Posterior vena cava (tissue), 2 donors: ENCODE measurements at regions not wholly inside any gene's neighbourhood (a gene's known extent, or its start where the extent isn't known, plus 50 kb on each side); places are given as distances from the start of the nearest gene placed in this dataset.

Source experiments
- DNase-seq: peaks from one replicate; pipeline ENCODE4 v3.0.0-alpha.2; 2020; ENCODE audit warnings: low spot score
- intact Hi-C, 2 donors: fragments of 100-400 bp; cut with DNase I; formaldehyde crosslinking; loops; one replicate each; pipeline versions ENCODE4 v1.14.1 to v1.14.2; 2022 to 2023
- donor health status: DM: yes; HTN: yes; CAD: no.
- donor health status: DM: yes; HTN: yes; CAD: no.

- no peak for DNase-seq
- intact Hi-C loops = no loop called here
Observed at GRCh38 chr3:117263270-117263669, 553.7 kb downstream of the TUSC7 start.

DNA sequence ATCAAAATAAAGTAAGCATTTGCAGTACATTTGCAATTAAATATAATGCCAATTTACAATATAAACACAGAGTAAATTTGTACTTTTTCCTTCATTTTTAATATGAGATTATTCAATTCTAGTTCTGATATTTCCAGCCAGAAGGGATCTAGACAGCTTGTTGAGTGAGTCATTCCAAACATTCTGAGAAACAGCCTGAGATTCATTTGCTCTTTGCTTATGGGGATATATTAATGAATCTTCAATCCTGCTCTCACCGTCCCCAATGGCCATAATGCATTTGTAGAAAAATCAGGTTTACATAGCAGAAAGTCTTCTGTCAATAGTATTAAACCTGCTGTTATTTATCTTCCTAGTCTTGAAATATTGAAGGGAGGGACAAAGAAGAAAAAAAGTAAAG lies 554.2 kb downstream of the TUSC7 start:
- intact Hi-C loops = no loop called here
- no peak for DNase-seq

DNA sequence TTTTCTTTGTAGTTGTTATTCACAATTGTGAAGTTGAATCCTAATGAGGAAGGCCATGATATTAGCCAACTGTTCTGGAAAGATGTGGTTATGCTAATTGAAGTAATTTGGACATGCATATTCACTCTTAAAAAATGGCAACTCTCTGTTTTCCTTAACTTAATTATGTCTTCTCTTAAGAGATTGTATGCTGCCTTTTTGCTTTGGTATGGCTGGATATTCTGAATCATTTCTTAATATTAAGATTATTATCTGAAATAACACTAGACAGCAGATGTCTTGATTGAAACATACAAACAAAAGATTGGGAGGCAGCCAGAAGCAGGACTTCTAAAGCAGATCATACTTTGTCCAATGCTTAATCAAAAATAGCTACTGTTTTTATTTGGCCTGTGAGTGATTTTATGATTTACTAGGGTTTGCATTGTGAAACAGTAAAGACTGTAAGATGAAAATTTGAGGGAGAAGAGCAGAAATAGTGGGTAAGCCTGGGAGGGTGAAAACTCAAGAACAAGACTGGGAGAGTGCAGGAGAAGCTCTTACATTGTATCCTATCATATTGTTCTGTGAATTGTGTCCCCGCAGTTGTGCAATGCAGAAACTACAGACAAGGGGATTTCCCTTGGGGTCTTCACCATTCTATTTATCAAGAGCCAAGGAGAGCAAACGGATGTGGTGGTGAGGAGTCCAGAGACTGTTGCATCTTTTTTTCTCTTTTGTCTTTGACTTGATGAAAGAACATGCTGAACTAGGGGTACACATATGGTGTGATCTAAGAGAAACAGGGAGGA lies 554.8 kb downstream of the TUSC7 start:
- intact Hi-C loops = no loop called here
- DNase-seq = no peak

DNA sequence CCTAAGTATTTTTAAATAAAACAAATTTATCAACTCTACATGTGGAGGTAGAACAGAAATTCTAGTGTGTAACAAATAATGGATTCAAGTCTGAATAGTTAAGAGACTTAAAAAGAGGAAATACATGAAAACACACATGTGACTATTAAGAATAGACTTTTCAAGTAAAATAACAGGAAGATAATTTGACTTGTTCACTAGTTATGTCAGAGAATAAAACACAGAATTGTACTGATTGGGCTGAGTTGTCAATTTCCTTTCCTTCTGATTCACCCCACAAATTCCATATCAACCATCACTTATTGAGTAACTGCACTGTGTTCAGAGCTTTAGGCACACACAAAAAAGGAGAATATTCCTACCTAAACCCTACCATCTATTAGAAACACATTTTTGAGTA lies 557.2 kb downstream of the TUSC7 start:
- intact Hi-C loops = no loop called here
- no peak for DNase-seq

DNA sequence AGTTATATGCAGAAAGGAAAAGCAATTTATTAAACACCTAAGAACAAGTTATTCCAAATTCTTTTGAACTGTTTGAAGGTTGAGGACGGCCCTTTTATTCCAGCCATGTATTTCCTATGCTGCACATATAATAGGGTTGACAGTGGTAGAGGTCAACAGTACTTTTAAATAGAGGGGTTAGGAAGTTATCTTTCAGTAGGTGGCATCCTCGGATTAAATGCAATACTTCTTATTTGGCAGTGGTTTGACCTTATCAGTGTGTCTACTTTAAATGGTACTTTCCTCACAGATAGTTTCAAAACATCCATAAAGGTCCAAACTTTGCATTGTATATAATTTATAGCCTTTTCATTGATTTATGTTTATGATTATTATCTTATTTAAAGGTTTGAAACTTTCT lies 558.7 kb downstream of the TUSC7 start:
- no peak for DNase-seq
- intact Hi-C loops = no loop called here

- intact Hi-C loops = no loop called here
- no peak for DNase-seq
Observed at GRCh38 chr3:117272274-117272673, 562.7 kb downstream of the TUSC7 start.

- DNase-seq = no peak
- intact Hi-C loops = no loop called here
Observed at GRCh38 chr3:117272876-117273523, 563.4 kb downstream of the TUSC7 start.

- no peak for DNase-seq
- intact Hi-C loops = no loop called here
Observed at GRCh38 chr3:117277816-117278215, 568.2 kb downstream of the TUSC7 start.

DNA sequence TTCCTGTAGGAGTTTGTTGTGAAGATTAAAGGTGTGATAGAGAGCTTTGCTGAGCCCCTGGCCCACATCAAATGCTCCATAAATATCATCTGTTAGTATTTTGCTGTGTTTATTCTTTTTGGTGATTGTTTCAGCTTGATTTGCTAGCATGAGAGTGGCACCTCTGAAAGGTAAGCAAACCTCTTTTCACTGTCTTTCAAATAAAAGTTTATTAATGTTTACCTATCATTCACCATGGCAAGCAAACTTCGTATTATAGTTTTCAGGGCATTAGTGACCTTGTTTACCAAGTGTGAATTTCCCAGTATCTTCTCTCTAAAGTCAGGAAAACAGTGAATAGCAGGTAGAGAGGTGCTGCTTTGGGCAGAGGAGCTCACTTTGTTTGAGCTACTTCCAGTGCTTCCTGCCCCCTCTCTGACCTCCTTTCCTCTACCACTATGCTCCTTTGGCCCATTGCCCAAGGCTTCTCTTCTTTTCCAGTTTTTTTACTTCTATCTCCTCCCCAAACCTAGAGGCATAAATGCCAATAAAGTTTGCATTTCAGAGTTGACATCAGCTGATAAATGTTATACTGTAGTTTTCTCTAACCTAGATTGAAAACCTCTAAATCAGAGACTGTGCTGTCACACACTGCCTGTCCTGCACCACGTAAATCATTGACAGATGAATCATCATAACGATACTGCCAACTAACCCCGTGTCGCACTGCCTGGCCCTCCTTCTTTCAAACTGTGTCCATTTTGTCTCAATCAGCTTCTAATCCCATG lies 569.0 kb downstream of the TUSC7 start:
- DNase-seq = no peak
- intact Hi-C loops = no loop called here

DNA sequence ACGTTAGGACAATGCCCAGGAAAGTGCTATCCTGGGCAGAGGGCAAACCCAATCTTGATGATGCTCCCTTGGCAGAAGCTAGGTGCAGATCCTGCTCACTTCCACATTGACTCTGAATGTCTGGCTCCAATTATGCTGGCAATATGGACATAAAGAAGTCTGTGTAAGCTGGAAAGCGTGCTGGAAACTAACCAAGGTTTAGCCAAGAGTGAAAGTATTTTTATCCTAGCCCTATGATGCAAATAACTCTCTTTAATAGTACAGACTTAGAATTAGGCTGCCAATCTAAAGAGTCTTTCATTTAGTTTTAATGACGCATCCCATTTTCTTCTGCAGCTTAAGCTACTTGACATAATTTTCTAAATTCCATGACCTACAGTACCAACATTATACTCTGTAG lies 571.8 kb downstream of the TUSC7 start:
- no peak for DNase-seq
- intact Hi-C loops = no loop called here

- intact Hi-C loops = no loop called here
- no peak for DNase-seq
Observed at GRCh38 chr3:117282566-117282965, 573.0 kb downstream of the TUSC7 start.

DNA sequence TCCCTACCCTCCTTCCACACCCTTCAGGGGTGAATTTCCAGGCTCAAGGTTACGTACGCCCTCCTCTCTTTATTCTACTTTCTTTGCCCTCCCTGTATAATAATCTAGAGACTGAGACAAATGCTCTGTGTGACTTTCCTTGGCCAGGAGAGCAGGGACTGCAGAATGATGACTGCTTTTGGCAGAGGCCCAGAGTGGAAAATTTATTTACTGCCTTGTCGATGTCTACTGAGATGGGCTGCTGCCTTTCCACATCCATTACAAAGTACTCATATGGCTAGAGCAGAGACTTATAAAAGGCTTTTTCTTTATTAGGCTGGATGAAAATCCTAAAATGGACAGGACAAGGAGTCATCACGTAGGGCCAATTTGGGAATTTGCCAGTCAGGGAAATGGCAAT lies 576.2 kb downstream of the TUSC7 start:
- intact Hi-C loops = no loop called here
- DNase-seq = no peak

DNA sequence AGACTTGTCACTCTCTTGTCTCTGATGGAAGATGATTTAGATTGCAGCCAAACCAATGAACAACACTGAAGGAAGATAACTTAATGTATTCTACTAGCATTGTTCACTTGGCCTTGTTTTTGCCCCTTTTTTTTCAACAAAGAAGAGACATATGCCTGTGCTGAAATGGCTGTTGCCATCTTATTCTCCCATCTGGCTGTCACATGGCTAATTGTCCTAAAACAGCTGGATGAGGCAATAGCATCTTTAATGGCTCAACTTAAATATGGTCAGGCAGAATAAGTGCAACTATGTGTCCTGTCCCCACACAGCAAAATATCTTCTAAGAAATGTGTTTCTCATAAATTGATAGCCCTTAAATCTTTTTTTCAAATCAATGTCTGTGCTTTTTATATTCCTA lies 576.9 kb downstream of the TUSC7 start:
- DNase-seq = no peak
- intact Hi-C loops = no loop called here

- DNase-seq = no peak
- intact Hi-C loops = no loop called here
Observed at GRCh38 chr3:117287602-117288001, 578.0 kb downstream of the TUSC7 start.

GRCh38 chr3:117291476-117291875 lies 581.9 kb downstream of the TUSC7 start:
- intact Hi-C loops = no loop called here
- DNase-seq = no peak

DNA sequence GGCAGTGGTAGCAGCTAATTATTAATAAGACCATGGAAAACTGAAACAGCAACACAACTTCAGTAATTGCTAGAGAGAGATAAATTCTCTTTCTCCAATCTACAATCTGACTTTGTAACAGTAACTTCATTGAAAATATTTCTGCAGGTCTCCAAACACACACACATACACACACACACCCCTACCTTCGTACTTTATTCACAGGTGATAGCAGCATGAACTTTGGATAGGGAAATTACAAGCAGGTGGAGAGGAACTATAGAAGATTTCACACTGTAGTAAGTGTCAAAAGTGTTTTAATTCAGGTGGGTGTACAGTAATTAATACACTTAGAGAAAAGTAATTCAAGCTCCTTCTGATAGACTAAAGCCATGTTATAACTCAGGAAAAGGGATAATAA lies 587.5 kb downstream of the TUSC7 start:
- intact Hi-C loops = no loop called here
- DNase-seq = no peak

GRCh38 chr3:117297541-117297940 lies 588.0 kb downstream of the TUSC7 start:
- intact Hi-C loops = no loop called here
- no peak for DNase-seq

GRCh38 chr3:117298273-117298672 lies 588.7 kb downstream of the TUSC7 start:
- intact Hi-C loops = no loop called here
- no peak for DNase-seq

GRCh38 chr3:117302428-117302827 lies 592.8 kb downstream of the TUSC7 start:
- DNase-seq = no peak
- intact Hi-C loops = no loop called here

DNA sequence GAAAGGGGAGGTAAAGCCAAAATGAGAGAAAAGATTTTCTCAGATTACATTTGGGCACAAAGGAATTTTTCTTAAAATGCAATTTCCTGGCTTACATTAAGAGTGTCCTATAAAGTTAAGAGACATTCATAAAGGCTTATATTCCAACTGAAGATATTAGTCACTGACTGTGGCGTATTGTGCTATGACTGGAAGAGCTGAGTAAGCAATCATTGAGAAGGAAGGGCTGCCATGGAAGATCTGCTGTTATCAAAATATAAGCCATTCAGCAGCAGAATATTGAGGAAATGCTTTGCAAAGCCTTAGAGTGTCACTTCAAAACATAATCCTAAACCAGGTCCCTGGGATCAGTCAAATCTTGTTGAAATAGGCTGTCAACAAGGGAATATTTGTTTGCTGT lies 593.9 kb downstream of the TUSC7 start:
- no peak for DNase-seq
- intact Hi-C loops = no loop called here

DNA sequence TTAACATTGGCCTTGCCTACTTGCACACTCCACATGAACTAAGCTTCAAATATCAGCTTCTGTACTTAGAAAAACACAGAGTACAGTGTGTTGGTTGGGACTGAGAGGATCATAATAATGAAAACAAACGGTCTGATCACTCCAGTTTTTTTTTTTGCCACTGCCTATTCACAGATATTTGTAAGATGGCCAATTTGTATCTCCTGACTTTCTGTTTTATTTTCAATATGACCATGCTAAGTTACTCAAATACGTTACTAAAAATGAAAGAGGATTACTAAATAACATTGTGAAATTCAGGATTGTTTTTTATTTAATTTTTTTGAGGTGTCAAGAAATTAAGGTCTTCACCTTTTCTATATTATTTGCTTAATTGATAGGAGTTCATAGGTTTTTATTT lies 595.1 kb downstream of the TUSC7 start:
- intact Hi-C loops = no loop called here
- no peak for DNase-seq
